ENCODE measurements at regions not wholly inside any gene's neighbourhood (a gene's known extent, or its start where the extent isn't known, plus 50 kb on each side); places are given as distances from the start of the nearest gene placed in this dataset.
A peak's percentile ranks its signal among the peaks of the same experiment; 100 is the strongest.

GRCh38 chr7:31186202-31186601 is 134.1 kb downstream of the ADCYAP1R1 start:
- no peak for DNase-seq (ENCODE audit: low read depth in 1 of 2, low spot score in 1 of 2)
- ATAC-seq = no peak
- Histone ChIP-seq H3K4me1 (no peaks in the 10 kb centered on the region), H3K4me2 (no peak overlapping the region), H3K27ac (no peak overlapping the region), H3K9me3 (no peaks in the 10 kb centered on the region), H3K4me3 (no peak overlapping the region)
- FAIRE-seq = no peak
- CTCF ChIA-PET = interaction anchor here (0.6 to 1.6 kb wide), 6 partner anchors 11 to 455 kb away, joined by 3 to 7 read pairs (median 3); no protein-coding TSS in a partner anchor
- POLR2A ChIA-PET = no interaction called here
- TF ChIP-seq, protein P1, sequence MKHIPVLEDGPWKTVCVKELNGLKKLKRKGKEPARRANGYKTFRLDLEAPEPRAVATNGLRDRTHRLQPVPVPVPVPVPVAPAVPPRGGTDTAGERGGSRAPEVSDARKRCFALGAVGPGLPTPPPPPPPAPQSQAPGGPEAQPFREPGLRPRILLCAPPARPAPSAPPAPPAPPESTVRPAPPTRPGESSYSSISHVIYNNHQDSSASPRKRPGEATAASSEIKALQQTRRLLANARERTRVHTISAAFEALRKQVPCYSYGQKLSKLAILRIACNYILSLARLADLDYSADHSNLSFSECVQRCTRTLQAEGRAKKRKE (CRISPR knock-in tag; IDR thresholded peaks at IDR 0.05; ENCODE audit: low read depth) = no peak
- TF ChIP-seq HDAC2 (IDR thresholded peaks at IDR 0.05) (no peak), ZFP36 (IDR thresholded peaks at IDR 0.05; ENCODE audit: borderline replicate concordance, partially characterized antibody) (no peak), HOXA7 (CRISPR knock-in tag; IDR thresholded peaks at IDR 0.05) (no peak), ZNF302 (CRISPR knock-in tag; IDR thresholded peaks at IDR 0.05) (no peak), BHLHE40 (IDR thresholded peaks at IDR 0.05; ENCODE audit: low read depth, low read length) (no peak), FOSB (CRISPR knock-in tag; IDR thresholded peaks at IDR 0.05) (no peak), MAZ (IDR thresholded peaks at IDR 0.05; ENCODE audit: borderline replicate concordance, low read depth, low read length) (no peak)
- TF ChIP-seq, protein P2, sequence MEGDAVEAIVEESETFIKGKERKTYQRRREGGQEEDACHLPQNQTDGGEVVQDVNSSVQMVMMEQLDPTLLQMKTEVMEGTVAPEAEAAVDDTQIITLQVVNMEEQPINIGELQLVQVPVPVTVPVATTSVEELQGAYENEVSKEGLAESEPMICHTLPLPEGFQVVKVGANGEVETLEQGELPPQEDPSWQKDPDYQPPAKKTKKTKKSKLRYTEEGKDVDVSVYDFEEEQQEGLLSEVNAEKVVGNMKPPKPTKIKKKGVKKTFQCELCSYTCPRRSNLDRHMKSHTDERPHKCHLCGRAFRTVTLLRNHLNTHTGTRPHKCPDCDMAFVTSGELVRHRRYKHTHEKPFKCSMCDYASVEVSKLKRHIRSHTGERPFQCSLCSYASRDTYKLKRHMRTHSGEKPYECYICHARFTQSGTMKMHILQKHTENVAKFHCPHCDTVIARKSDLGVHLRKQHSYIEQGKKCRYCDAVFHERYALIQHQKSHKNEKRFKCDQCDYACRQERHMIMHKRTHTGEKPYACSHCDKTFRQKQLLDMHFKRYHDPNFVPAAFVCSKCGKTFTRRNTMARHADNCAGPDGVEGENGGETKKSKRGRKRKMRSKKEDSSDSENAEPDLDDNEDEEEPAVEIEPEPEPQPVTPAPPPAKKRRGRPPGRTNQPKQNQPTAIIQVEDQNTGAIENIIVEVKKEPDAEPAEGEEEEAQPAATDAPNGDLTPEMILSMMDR (IDR thresholded peaks at IDR 0.05) = no peak
- TF ChIP-seq, protein P3, sequence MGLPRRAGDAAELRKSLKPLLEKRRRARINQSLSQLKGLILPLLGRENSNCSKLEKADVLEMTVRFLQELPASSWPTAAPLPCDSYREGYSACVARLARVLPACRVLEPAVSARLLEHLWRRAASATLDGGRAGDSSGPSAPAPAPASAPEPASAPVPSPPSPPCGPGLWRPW (IDR thresholded peaks at IDR 0.05) = no peak
- WGBS (ENCODE audit: missing lambda C conversion rate) = 0% methylated on average over 1 of the region's 1 CpG

- 6% methylated on average over 3 of the region's 3 CpGs for WGBS (ENCODE audit: missing lambda C conversion rate)
- no peak for TF ChIP-seq FOXS1 (CRISPR knock-in tag; IDR thresholded peaks at IDR 0.05)
- TF ChIP-seq, protein P2 (IDR thresholded peaks at IDR 0.05) = 0 out of 3 replicates have a peak, but pooled peaks have one; percentile 18
- TF ChIP-seq ESRRA (IDR thresholded peaks at IDR 0.05; ENCODE audit: borderline replicate concordance, low read length) = no peak
- TF ChIP-seq MAX (IDR thresholded peaks at IDR 0.05) = no peak
- no peak for TF ChIP-seq CHD4 (IDR thresholded peaks at IDR 0.05; ENCODE audit: borderline replicate concordance)
- no peak for FAIRE-seq
Observed at GRCh38 chr7:31175672-31176071, 123.6 kb downstream of the ADCYAP1R1 start.

GRCh38 chr7:31171984-31172383 is 119.9 kb downstream of the ADCYAP1R1 start:
- WGBS (ENCODE audit: missing lambda C conversion rate) = 8% methylated on average over 3 of the region's 3 CpGs
- H3K4me2 ChIP-seq = no peak overlapping the region
- no peak for FAIRE-seq
- no peak for TF ChIP-seq MAFK (IDR thresholded peaks at IDR 0.05; ENCODE audit: partially characterized antibody)
- TF ChIP-seq ELK1 (IDR thresholded peaks at IDR 0.05; ENCODE audit: low read depth, low read length) = no peak
- no peak for TF ChIP-seq TP53 (CRISPR knock-in tag; IDR thresholded peaks at IDR 0.05)
- TF ChIP-seq, protein P1 (CRISPR knock-in tag; IDR thresholded peaks at IDR 0.05; ENCODE audit: low read depth) = no peak
- no peak for TF ChIP-seq SMC3 (IDR thresholded peaks at IDR 0.05)
- no peak for TF ChIP-seq ESRRA (IDR thresholded peaks at IDR 0.05; ENCODE audit: borderline replicate concordance, low read length)
- TF ChIP-seq, protein P3 (IDR thresholded peaks at IDR 0.05) = no peak
- TF ChIP-seq PBX3 (IDR thresholded peaks at IDR 0.05) = no peak
- TF ChIP-seq MYC (IDR thresholded peaks at IDR 0.05; ENCODE audit: borderline replicate concordance, low read length) = no peak
- TF ChIP-seq, protein P2 (IDR thresholded peaks at IDR 0.05) = no peak
- no peak for TF ChIP-seq CBX8 (IDR thresholded peaks at IDR 0.05)

More at GRCh38 chr7:31175672-31176071, 123.6 kb downstream of the ADCYAP1R1 start:
- DNase-seq (ENCODE audit: low read depth in 1 of 2, low spot score in 1 of 2) = peak; percentile 9 to 11
- POLR2A ChIA-PET = no interaction called here
- Histone ChIP-seq H3K4me3 (no peak overlapping the region), H3K9me3 (no peaks in the 10 kb centered on the region), H3K4me1 (no peaks in the 10 kb centered on the region), H3K4me2 (no peak overlapping the region), H3K27ac (no peak overlapping the region)
- CTCF ChIA-PET = interaction anchor here (0.8 to 3.6 kb wide), 10 partner anchors 10 to 1034 kb away, joined by 3 to 18 read pairs (median 4); no protein-coding TSS in a partner anchor
- peak; percentile 62 to 77; a peak in 4 of 6 replicates for ATAC-seq

More at GRCh38 chr7:31171984-31172383, 119.9 kb downstream of the ADCYAP1R1 start:
- ChIA-PET POLR2A (no interaction called here), CTCF (interaction anchor here (1.0 to 1.2 kb wide), 2 partner anchors 37 to 459 kb away, joined by 3 to 4 read pairs; no protein-coding TSS in a partner anchor)
- ATAC-seq = no peak
- no peak for DNase-seq (ENCODE audit: low read depth in 1 of 2, low spot score in 1 of 2)
- Histone ChIP-seq H3K4me1 (no peaks in the 10 kb centered on the region), H3K9me3 (no peaks in the 10 kb centered on the region), H3K4me3 (no peak overlapping the region), H3K27ac (no peak overlapping the region)

All from A549 (cell line).